Small intestine (tissue), 7 donors: ENCODE measurements at regions not wholly inside any gene's neighbourhood (a gene's known extent, or its start where the extent isn't known, plus 50 kb on each side); places are given as distances from the start of the nearest gene placed in this dataset.
"Not testable (repeated sequence)": the region's sequence is repeated elsewhere in the genome, so short reads cannot be mapped to it uniquely, and the experiment has no call there.

Experiments used
- DNase-seq, 2 donors: peaks; one replicate each; pipeline versions ENCODE4 v3.0.0 to v3.0.0-alpha.2; 2013
- FAIRE-seq: peaks from 2 replicates; lab custom pipeline; 2012; peaks lifted over from hg19 to GRCh38; lab: Jason Lieb, UNC
- H3K27ac ChIP-seq, 3 donors: one replicate each; pipeline ENCODE4 v1.5.1; 2013; ENCODE audit warnings: low read length in 2 of 3, mild to moderate bottlenecking in 2 of 3, control low read depth in 1 of 3, inconsistent platforms in 1 of 3, low read depth in 1 of 3, moderate library complexity in 1 of 3
- H3K27me3 ChIP-seq, 3 donors: one replicate each; pipeline ENCODE4 v1.6.1; 2013; ENCODE audit warnings: low read length in 3 of 3, inconsistent platforms in 1 of 3; ENCODE audit not compliant: control insufficient read depth in 3 of 3, insufficient read depth in 3 of 3
- H3K36me3 ChIP-seq, 3 donors: one replicate each; pipeline ENCODE4 v1.6.1; 2013; ENCODE audit warnings: low read length in 3 of 3, inconsistent platforms in 1 of 3, low read depth in 1 of 3, mild to moderate bottlenecking in 1 of 3, moderate library complexity in 1 of 3; ENCODE audit not compliant: control insufficient read depth in 3 of 3, insufficient read depth in 2 of 3
- H3K4me1 ChIP-seq, 3 donors: one replicate each; pipeline ENCODE4 v1.6.1; 2013; ENCODE audit warnings: low read length in 2 of 3, inconsistent platforms in 1 of 3, low read depth in 1 of 3, mild to moderate bottlenecking in 1 of 3, moderate library complexity in 1 of 3; ENCODE audit not compliant: control insufficient read depth in 3 of 3, insufficient read depth in 2 of 3
- H3K4me3 ChIP-seq, 3 donors: one replicate each; pipeline ENCODE4 v1.5.1; 2013; ENCODE audit warnings: low read length in 3 of 3, control low read depth in 1 of 3, inconsistent platforms in 1 of 3, low read depth in 1 of 3, mild to moderate bottlenecking in 1 of 3, moderate library complexity in 1 of 3
- H3K9me3 ChIP-seq, 2 donors: one replicate each; pipeline ENCODE4 v1.6.1; 2013; ENCODE audit warnings: low read depth in 1 of 2, low read length in 1 of 2; ENCODE audit not compliant: control insufficient read depth in 2 of 2, insufficient read depth in 1 of 2
- WGBS, 3 donors: extraction: QIAGEN DNeasy Blood & Tissue Kit; methylation state at CpG; one replicate each; pipeline ENCODE4 v1.1.7; 2013; 5-methylcytosine and 5-hydroxymethylcytosine counted together
- donor health status: healthy with polysubstance abuse.
- donor health status: control.
- donor health status: control.
- donor health status: Bipolar disorder and iron deficiency.
- donor health status: healthy.

GRCh38 chr1:81720256-81720655, 80.5 kb upstream of the ADGRL2 start:
- 88 to 93% (median 90%) methylated on average over 8 of the region's 8 CpGs for WGBS, 3 donors
- not testable (repeated sequence) for DNase-seq, H3K4me3 ChIP-seq, H3K9me3 ChIP-seq, H3K27me3 ChIP-seq, FAIRE-seq, H3K36me3 ChIP-seq, H3K27ac ChIP-seq, H3K4me1 ChIP-seq

- no peaks in the 10 kb centered on the region for H3K36me3 ChIP-seq
- H3K27me3 ChIP-seq: no peaks in the 10 kb centered on the region
- no peaks in the 10 kb centered on the region for H3K9me3 ChIP-seq
- no peak overlapping the region for H3K4me3 ChIP-seq
- H3K27ac ChIP-seq: no peak overlapping the region
- H3K4me1 ChIP-seq: no peaks in the 10 kb centered on the region
- 93 to 100% (median 100%) methylated on average over 1 of the region's 1 CpG for WGBS, 3 donors
- DNase-seq (no peak), FAIRE-seq (no peak)
These were observed 83.5 kb upstream of the ADGRL2 start for GRCh38 chr1:81717230-81717629.

- no peaks in the 10 kb centered on the region for H3K27me3 ChIP-seq
- H3K36me3 ChIP-seq: no peaks in the 10 kb centered on the region
- no peaks in the 10 kb centered on the region for H3K9me3 ChIP-seq
- no peaks in the 10 kb centered on the region for H3K4me1 ChIP-seq
- DNase-seq (no peak), FAIRE-seq (no peak)
- 91 to 94% (median 94%) methylated on average over 3 of the region's 3 CpGs for WGBS, 3 donors
- no peak overlapping the region for H3K27ac ChIP-seq
- H3K4me3 ChIP-seq: no peak overlapping the region
These were observed 85.3 kb upstream of the ADGRL2 start for GRCh38 chr1:81715391-81715790.

- no peaks in the 10 kb centered on the region for H3K27me3 ChIP-seq
- H3K4me3 ChIP-seq: no peak overlapping the region
- no peaks in the 10 kb centered on the region for H3K4me1 ChIP-seq
- H3K36me3 ChIP-seq: no peaks in the 10 kb centered on the region
- no peak overlapping the region for H3K27ac ChIP-seq
- H3K9me3 ChIP-seq: no peaks in the 10 kb centered on the region
- no peak for FAIRE-seq
- no peak for DNase-seq
These were observed 86.1 kb upstream of the ADGRL2 start for GRCh38 chr1:81714636-81715035.

- DNase-seq (no peak), FAIRE-seq (no peak)
- Histone ChIP-seq H3K4me1 (no peaks in the 10 kb centered on the region), H3K9me3 (no peaks in the 10 kb centered on the region), H3K36me3 (no peaks in the 10 kb centered on the region), H3K27ac (no peak overlapping the region), H3K27me3 (no peaks in the 10 kb centered on the region), H3K4me3 (no peak overlapping the region)
- 81 to 91% (median 90%) methylated on average over 3 of the region's 3 CpGs for WGBS, 3 donors
These were observed 88.3 kb upstream of the ADGRL2 start for GRCh38 chr1:81712425-81712824.

GRCh38 chr1:81710857-81711256, 89.9 kb upstream of the ADGRL2 start:
- FAIRE-seq: no peak
- no peak overlapping the region for H3K27ac ChIP-seq
- H3K4me1 ChIP-seq: no peaks in the 10 kb centered on the region
- H3K27me3 ChIP-seq: no peaks in the 10 kb centered on the region
- H3K4me3 ChIP-seq: no peak overlapping the region
- WGBS, 3 donors: 82 to 90% (median 89%) methylated on average over 2 of the region's 2 CpGs
- no peak for DNase-seq
- no peaks in the 10 kb centered on the region for H3K9me3 ChIP-seq
- no peaks in the 10 kb centered on the region for H3K36me3 ChIP-seq

- DNase-seq (no peak), FAIRE-seq (no peak)
- no peaks in the 10 kb centered on the region for H3K36me3 ChIP-seq
- H3K4me1 ChIP-seq: peaks cover 0 to 10% (median 0%) of the 10 kb centered on the region in 3 donors
- H3K27ac ChIP-seq: no peak overlapping the region
- no peak overlapping the region for H3K4me3 ChIP-seq
- 52 to 78% (median 67%) methylated on average over 1 of the region's 1 CpG for WGBS, 3 donors
- no peaks in the 10 kb centered on the region for H3K27me3 ChIP-seq
- no peaks in the 10 kb centered on the region for H3K9me3 ChIP-seq
These were observed 92.5 kb upstream of the ADGRL2 start for GRCh38 chr1:81708250-81708649.

GRCh38 chr1:81706650-81707435, 93.9 kb upstream of the ADGRL2 start:
- no peaks in the 10 kb centered on the region for H3K9me3 ChIP-seq
- WGBS, 3 donors: 88 to 89% (median 88%) methylated on average over 3 of the region's 3 CpGs
- H3K4me3 ChIP-seq: no peak overlapping the region
- H3K4me1 ChIP-seq: peaks cover 0 to 14% (median 0%) of the 10 kb centered on the region in 3 donors
- H3K36me3 ChIP-seq: no peaks in the 10 kb centered on the region
- FAIRE-seq (no peak), DNase-seq (no peak)
- H3K27me3 ChIP-seq: no peaks in the 10 kb centered on the region
- H3K27ac ChIP-seq: no peak overlapping the region
